Activated CD8-positive, alpha-beta memory T cell treated with anti-CD3 and anti-CD28 coated beads, Interleukin-2, amount 10 ng/mL, durations not matched to agents 7 days and 5 days (primary cell): ENCODE measurements at regions not wholly inside any gene's neighbourhood (a gene's known extent, or its start where the extent isn't known, plus 50 kb on each side); places are given as distances from the start of the nearest gene placed in this dataset.
"Not testable (repeated sequence)": the region's sequence is repeated elsewhere in the genome, so short reads cannot be mapped to it uniquely, and the experiment has no call there.

Experiments
- ATAC-seq: fragments of 150-1000 bp; cut with Tn5 transposase; one replicate; pipeline ENCODE4 v1.10.0; 2021; ENCODE audit warnings: moderate library complexity
- CTCF ChIA-PET: fragments of 350-600 bp; sonication (Branson Sonifier 250); formaldehyde crosslinking; loops from one replicate; lab custom pipeline; 2021; ENCODE audit warnings: antibody characterized with exemption; lab: Charles Lee
- DNase-seq: peaks from one replicate; pipeline ENCODE4 v3.0.0-alpha.2; 2020
- H3K27ac Mint-ChIP-seq: one replicate; pipeline ENCODE4 v1.8.0; 2021; ENCODE audit warnings: mild to moderate bottlenecking, mixed read lengths
- H3K27me3 Mint-ChIP-seq: one replicate; pipeline ENCODE4 v1.8.0; 2021; ENCODE audit warnings: mixed read lengths
- H3K36me3 Mint-ChIP-seq: one replicate; pipeline ENCODE4 v1.8.0; 2021; ENCODE audit warnings: mild to moderate bottlenecking, mixed read lengths
- H3K4me1 Mint-ChIP-seq: one replicate; pipeline ENCODE4 v1.8.0; 2021; ENCODE audit warnings: mixed read lengths
- H3K4me3 Mint-ChIP-seq: one replicate; pipeline ENCODE4 v1.8.0; 2021; ENCODE audit warnings: mild to moderate bottlenecking, moderate library complexity, mixed read lengths
- H3K9me3 Mint-ChIP-seq: one replicate; pipeline ENCODE4 v1.8.0; 2022; ENCODE audit warnings: low read depth, mixed read lengths

DNA sequence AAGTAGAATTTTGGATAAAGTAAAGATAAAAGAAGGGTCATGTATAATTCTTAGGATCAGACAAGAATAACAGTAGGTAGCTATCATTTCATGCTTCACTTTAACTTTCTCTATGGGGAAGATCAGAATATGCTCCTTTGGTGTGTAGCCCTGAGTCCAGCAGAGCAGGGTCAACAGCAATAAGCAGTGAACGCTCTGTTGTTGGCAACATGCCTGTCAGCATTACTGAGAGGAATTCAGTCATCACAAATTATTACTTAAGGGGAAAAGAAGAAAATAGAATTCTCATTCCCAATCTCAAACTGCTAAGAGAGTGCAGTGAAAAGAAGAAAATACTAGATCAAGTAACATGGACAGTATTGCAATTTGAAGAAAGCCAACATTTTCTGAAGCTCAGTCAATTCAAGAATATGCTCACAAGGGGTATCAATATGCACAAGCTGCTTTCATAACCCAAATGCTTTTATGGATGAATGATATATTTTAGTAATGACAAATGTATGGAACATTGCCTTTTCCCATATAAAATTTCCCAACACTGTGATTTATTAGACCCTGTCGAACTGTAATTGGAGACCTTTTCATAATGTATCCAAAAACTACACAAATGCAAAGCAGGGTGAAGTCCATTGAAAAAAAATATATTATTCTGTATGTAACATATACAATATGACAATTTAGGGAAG is 1359.4 kb downstream of the EFNA5 start:
- no peak overlapping the region for H3K27ac Mint-ChIP-seq
- CTCF ChIA-PET = no interaction called here
- no peak overlapping the region for H3K4me3 Mint-ChIP-seq

GRCh38 chr5:106307265-106307664 is 1363.5 kb downstream of the EFNA5 start:
- no peak overlapping the region for H3K4me3 Mint-ChIP-seq
- H3K36me3 Mint-ChIP-seq = no peaks in the 10 kb centered on the region
- CTCF ChIA-PET = no interaction called here
- H3K27ac Mint-ChIP-seq = no peak overlapping the region
- H3K27me3 Mint-ChIP-seq = no peaks in the 10 kb centered on the region
- no peak for DNase-seq
- H3K4me1 Mint-ChIP-seq = no peaks in the 10 kb centered on the region
- peaks cover 4% of the 10 kb centered on the region for H3K9me3 Mint-ChIP-seq
- ATAC-seq = no peak

More for the DNA sequence above, 1359.4 kb downstream of the EFNA5 start:
- no peak for DNase-seq
- H3K36me3 Mint-ChIP-seq = no peaks in the 10 kb centered on the region
- ATAC-seq = no peak
- H3K9me3 Mint-ChIP-seq = peaks cover 4% of the 10 kb centered on the region
- no peaks in the 10 kb centered on the region for H3K27me3 Mint-ChIP-seq
- H3K4me1 Mint-ChIP-seq = no peaks in the 10 kb centered on the region

- DNase-seq (no peak), ATAC-seq (no peak)
- Mint-ChIP-seq H3K9me3 (peaks cover 4% of the 10 kb centered on the region), H3K4me1 (no peaks in the 10 kb centered on the region), H3K27me3 (no peaks in the 10 kb centered on the region), H3K27ac (no peak overlapping the region), H3K4me3 (no peak overlapping the region), H3K36me3 (no peaks in the 10 kb centered on the region)
- CTCF ChIA-PET = no interaction called here
Observed at GRCh38 chr5:106306313-106307028, 1364.3 kb downstream of the EFNA5 start.

GRCh38 chr5:106303911-106304310 is 1366.8 kb downstream of the EFNA5 start:
- no peak overlapping the region for H3K4me3 Mint-ChIP-seq
- no peaks in the 10 kb centered on the region for H3K27me3 Mint-ChIP-seq
- no peaks in the 10 kb centered on the region for H3K9me3 Mint-ChIP-seq
- CTCF ChIA-PET = no interaction called here
- H3K36me3 Mint-ChIP-seq = no peaks in the 10 kb centered on the region
- no peak for ATAC-seq
- H3K4me1 Mint-ChIP-seq = no peaks in the 10 kb centered on the region
- no peak overlapping the region for H3K27ac Mint-ChIP-seq
- no peak for DNase-seq

DNA sequence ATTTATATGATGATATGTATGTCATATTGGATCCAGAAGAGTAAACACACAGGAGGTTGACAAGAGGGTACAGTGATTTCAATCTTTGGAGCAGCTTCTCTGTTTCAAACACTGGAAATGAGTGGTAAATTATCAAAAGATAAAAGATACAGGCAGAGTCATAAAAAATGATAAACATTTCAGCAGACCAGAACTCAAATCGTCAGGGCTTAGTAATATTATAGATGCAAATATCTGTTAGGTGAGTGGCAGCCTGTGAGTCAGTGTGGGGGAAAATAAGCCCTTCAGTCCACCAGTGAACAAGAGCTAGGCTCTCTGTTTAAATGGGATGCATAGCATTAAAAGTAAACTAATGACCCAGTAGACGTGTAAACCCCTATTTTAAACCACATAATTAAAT is 1378.1 kb downstream of the EFNA5 start:
- Mint-ChIP-seq H3K27ac (no peak overlapping the region), H3K4me1 (no peaks in the 10 kb centered on the region), H3K36me3 (no peaks in the 10 kb centered on the region), H3K9me3 (peaks cover 5% of the 10 kb centered on the region), H3K27me3 (no peaks in the 10 kb centered on the region), H3K4me3 (no peak overlapping the region)
- CTCF ChIA-PET = no interaction called here
- no peak for DNase-seq
- ATAC-seq = no peak

- no peak for ATAC-seq
Observed at GRCh38 chr5:106290841-106291240, 1379.9 kb downstream of the EFNA5 start.

DNA sequence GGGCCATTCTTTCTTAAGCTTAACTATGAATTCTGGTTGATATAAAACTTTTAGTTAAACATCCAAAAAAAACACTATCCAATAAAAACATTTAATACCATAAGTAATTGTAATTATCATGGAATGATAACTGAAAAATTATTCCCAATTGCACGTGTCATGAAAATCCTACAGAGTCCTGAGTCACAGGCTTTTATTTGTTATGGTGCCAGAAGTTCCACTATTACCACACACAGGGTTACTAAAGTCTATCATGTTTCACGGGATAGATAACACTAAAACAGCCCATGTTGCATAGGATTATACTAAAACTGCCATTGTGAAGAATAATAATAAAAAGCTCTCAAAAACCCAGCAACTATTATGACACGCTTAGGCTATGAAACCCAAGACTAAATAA is 1381.8 kb downstream of the EFNA5 start:
- Mint-ChIP-seq H3K27ac (no peak overlapping the region), H3K4me3 (no peak overlapping the region), H3K36me3 (no peaks in the 10 kb centered on the region), H3K4me1 (no peaks in the 10 kb centered on the region), H3K9me3 (peaks cover 8% of the 10 kb centered on the region), H3K27me3 (no peaks in the 10 kb centered on the region)
- ATAC-seq (no peak), DNase-seq (no peak)
- CTCF ChIA-PET = no interaction called here

More at GRCh38 chr5:106290841-106291240, 1379.9 kb downstream of the EFNA5 start:
- H3K4me3 Mint-ChIP-seq = no peak overlapping the region
- H3K9me3 Mint-ChIP-seq = peaks cover 5% of the 10 kb centered on the region
- CTCF ChIA-PET = no interaction called here
- no peak overlapping the region for H3K27ac Mint-ChIP-seq
- no peak for DNase-seq
- H3K36me3 Mint-ChIP-seq = no peaks in the 10 kb centered on the region
- no peaks in the 10 kb centered on the region for H3K27me3 Mint-ChIP-seq
- no peaks in the 10 kb centered on the region for H3K4me1 Mint-ChIP-seq

- Mint-ChIP-seq H3K4me1 (no peaks in the 10 kb centered on the region), H3K4me3 (no peak overlapping the region), H3K9me3 (peaks cover 4% of the 10 kb centered on the region), H3K36me3 (no peaks in the 10 kb centered on the region), H3K27me3 (no peaks in the 10 kb centered on the region), H3K27ac (no peak overlapping the region)
- CTCF ChIA-PET = no interaction called here
- ATAC-seq (no peak), DNase-seq (no peak)
Observed at GRCh38 chr5:106277540-106278096, 1393.1 kb downstream of the EFNA5 start.

DNA sequence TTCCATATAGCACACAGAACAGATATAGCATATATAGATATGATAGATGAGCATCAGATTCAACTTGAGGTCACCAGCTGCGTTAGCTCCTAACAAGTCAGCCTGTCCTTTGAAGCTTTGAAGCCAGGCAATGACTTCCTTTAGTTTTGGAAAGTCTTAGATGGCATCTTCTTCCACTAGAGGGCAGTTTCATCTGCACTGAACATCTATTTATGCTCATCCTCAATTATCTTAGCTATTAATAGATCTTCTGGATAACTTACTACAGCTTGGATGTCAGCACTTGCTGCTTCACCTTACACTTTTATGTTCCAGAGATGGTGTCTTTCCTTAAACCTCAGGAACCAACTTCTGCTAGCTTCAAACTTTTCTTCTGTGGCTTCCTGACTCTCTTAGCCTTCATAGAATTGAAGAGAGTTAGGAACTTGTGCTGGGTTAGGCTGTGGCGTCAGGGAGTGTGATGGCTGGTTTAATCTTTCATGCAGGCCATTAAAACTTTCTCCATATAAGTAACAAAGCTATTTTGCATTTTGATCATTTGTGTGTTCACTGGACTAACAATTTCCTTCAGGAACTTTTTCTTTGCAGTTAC is 1401.4 kb downstream of the EFNA5 start:
- Mint-ChIP-seq H3K27me3 (no peaks in the 10 kb centered on the region), H3K36me3 (no peaks in the 10 kb centered on the region), H3K9me3 (peaks cover 13% of the 10 kb centered on the region), H3K27ac (no peak overlapping the region), H3K4me3 (no peak overlapping the region), H3K4me1 (no peaks in the 10 kb centered on the region)
- ATAC-seq (no peak), DNase-seq (no peak)
- CTCF ChIA-PET = no interaction called here

DNA sequence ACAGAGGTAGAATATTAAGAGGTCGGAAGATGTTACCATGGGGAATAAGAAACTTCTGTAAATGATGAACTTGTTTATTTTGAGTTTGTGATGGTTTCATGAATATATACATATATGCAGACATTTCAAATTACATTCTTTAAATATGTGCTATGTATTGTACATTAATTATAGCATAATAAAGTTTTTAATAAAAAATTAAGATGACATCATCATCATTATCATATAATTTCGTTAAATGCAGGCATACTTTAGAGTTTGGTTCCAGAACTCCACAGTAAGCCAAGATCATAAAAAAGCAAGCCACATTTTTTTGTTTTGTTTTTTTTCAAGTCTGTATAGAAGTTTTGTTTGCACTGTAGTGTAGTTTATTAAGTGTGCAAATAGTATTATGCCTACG is 1403.5 kb downstream of the EFNA5 start:
- Mint-ChIP-seq H3K36me3 (no peaks in the 10 kb centered on the region), H3K9me3 (peaks cover 7% of the 10 kb centered on the region), H3K4me3 (no peak overlapping the region), H3K27me3 (no peaks in the 10 kb centered on the region), H3K27ac (no peak overlapping the region), H3K4me1 (no peaks in the 10 kb centered on the region)
- DNase-seq = no peak
- no peak for ATAC-seq
- CTCF ChIA-PET = no interaction called here

DNA sequence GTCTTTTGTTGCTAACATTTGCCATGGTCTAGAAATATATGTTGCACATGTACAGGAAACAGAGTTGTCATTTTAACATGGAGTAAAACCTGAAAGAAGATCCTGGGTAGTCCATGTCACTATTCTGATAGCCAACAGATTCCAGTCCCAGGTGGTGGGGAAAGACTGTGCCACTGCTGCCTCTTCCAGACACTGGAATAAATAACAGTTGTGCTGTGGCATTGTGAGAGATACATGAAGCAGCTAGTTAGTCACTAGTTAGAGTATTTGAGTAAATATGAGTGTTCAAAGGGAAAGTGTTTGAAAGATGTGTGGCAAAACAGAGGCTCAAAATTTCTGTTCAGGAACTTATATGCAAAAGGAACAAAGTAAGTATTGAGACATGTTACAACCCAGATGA is 1408.3 kb downstream of the EFNA5 start:
- H3K27ac Mint-ChIP-seq = no peak overlapping the region
- H3K4me3 Mint-ChIP-seq = no peak overlapping the region
- H3K4me1 Mint-ChIP-seq = no peaks in the 10 kb centered on the region
- no peaks in the 10 kb centered on the region for H3K36me3 Mint-ChIP-seq
- DNase-seq (no peak), ATAC-seq (no peak)
- CTCF ChIA-PET = no interaction called here
- no peaks in the 10 kb centered on the region for H3K27me3 Mint-ChIP-seq
- H3K9me3 Mint-ChIP-seq = no peaks in the 10 kb centered on the region

DNA sequence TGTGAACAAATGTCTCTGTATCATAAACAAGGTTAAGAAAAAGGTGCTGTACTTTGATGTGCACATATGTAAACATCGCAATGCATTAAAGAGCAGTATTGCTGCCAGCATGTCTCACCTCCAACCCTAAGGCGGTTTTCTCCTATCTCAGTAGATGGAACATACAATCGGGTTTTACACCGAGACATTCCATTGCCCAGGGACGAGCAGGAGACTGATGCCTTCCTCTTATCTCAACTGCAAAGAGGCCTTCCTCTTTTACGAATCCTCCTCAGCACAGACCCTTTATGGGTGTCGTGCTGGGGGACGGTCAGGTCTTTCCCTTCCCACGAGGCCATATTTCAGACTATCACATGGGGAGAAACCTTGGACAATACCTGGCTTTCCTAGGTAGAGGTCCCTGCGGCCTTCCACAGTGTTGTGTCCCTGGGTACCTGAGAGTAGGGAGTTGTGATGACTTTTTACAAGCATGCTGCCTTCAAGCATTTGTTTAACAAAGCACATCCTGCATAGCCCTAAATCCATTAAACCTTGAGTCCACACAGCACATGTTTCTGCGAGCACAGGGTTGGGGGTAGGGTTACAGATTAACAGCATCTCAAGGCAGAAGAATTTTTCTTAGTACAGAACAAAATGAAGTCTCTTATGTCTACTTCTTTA is 1411.2 kb downstream of the EFNA5 start:
- H3K27me3 Mint-ChIP-seq, H3K36me3 Mint-ChIP-seq, DNase-seq, CTCF ChIA-PET, H3K27ac Mint-ChIP-seq, H3K4me1 Mint-ChIP-seq, H3K9me3 Mint-ChIP-seq, H3K4me3 Mint-ChIP-seq, ATAC-seq: not testable (repeated sequence)

DNA sequence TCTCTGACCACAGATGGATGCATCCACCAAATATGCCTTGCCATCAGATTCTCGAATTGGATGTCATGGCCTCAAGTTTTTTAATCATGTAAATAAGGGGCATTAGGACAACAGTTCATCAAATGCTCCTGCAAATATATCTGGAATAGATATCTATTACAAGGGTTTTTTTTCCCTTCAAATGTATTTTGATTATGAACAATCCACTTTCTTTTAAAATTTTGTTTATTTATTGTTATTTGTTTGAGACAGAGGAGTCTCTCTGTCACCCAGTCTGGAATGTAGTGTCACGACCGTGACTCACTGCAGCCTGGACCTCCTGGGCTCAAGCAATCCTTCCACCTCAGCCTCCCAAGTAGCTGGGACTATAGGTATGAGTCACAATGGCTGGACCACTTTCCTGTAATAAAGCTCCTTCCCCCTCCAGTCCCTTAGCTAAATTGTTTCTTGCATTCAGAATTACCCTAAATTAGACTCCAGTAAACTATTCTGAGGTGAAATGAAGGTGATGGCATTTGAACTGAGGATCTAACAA is 1412.1 kb downstream of the EFNA5 start:
- Mint-ChIP-seq H3K27ac (no peak overlapping the region), H3K27me3 (no peaks in the 10 kb centered on the region), H3K4me1 (no peaks in the 10 kb centered on the region), H3K4me3 (no peak overlapping the region), H3K9me3 (peaks cover 5% of the 10 kb centered on the region), H3K36me3 (no peaks in the 10 kb centered on the region)
- ATAC-seq (no peak), DNase-seq (no peak)
- CTCF ChIA-PET = no interaction called here
